ENCODE measurements at regions not wholly inside any gene's neighbourhood (a gene's known extent, or its start where the extent isn't known, plus 50 kb on each side); places are given as distances from the start of the nearest gene placed in this dataset.

- TF ChIP-seq, protein P1, sequence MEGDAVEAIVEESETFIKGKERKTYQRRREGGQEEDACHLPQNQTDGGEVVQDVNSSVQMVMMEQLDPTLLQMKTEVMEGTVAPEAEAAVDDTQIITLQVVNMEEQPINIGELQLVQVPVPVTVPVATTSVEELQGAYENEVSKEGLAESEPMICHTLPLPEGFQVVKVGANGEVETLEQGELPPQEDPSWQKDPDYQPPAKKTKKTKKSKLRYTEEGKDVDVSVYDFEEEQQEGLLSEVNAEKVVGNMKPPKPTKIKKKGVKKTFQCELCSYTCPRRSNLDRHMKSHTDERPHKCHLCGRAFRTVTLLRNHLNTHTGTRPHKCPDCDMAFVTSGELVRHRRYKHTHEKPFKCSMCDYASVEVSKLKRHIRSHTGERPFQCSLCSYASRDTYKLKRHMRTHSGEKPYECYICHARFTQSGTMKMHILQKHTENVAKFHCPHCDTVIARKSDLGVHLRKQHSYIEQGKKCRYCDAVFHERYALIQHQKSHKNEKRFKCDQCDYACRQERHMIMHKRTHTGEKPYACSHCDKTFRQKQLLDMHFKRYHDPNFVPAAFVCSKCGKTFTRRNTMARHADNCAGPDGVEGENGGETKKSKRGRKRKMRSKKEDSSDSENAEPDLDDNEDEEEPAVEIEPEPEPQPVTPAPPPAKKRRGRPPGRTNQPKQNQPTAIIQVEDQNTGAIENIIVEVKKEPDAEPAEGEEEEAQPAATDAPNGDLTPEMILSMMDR (IDR thresholded peaks at IDR 0.05; ENCODE audit: low read depth, low read length, missing input control): no peak
- TF ChIP-seq, protein P2, sequence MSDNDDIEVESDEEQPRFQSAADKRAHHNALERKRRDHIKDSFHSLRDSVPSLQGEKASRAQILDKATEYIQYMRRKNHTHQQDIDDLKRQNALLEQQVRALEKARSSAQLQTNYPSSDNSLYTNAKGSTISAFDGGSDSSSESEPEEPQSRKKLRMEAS (IDR thresholded peaks at IDR 0.05): no peak
- TF ChIP-seq TAF1 (conservative IDR thresholded peaks at IDR 0.05) (no peak), GABPA (IDR thresholded peaks at IDR 0.05 in 1 of 2, conservative IDR thresholded peaks at IDR 0.05 in 1 of 2) (no peak), JUND (IDR thresholded peaks at IDR 0.05) (no peak), FOXA1 (IDR thresholded peaks at IDR 0.05) (no peak), RAD21 (IDR thresholded peaks at IDR 0.05) (no peak), RXRA (IDR thresholded peaks at IDR 0.05) (no peak), REST (IDR thresholded peaks at IDR 0.05) (no peak), HNF4A (conservative IDR thresholded peaks at IDR 0.05) (no peak), SP1 (IDR thresholded peaks at IDR 0.05) (no peak), FOXA2 (IDR thresholded peaks at IDR 0.05) (no peak), EGR1 (IDR thresholded peaks at IDR 0.05; ENCODE audit: low read depth in 2 of 2) (no peak)
- TF ChIP-seq, protein P3, sequence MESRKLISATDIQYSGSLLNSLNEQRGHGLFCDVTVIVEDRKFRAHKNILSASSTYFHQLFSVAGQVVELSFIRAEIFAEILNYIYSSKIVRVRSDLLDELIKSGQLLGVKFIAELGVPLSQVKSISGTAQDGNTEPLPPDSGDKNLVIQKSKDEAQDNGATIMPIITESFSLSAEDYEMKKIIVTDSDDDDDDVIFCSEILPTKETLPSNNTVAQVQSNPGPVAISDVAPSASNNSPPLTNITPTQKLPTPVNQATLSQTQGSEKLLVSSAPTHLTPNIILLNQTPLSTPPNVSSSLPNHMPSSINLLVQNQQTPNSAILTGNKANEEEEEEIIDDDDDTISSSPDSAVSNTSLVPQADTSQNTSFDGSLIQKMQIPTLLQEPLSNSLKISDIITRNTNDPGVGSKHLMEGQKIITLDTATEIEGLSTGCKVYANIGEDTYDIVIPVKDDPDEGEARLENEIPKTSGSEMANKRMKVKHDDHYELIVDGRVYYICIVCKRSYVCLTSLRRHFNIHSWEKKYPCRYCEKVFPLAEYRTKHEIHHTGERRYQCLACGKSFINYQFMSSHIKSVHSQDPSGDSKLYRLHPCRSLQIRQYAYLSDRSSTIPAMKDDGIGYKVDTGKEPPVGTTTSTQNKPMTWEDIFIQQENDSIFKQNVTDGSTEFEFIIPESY (IDR thresholded peaks at IDR 0.05): no peak
Observed at GRCh38 chr11:32187111-32187510, 96.2 kb downstream of the RCN1 start.

All from liver (tissue), 3 donors.